Keratinocyte (primary cell): ENCODE measurements at regions not wholly inside any gene's neighbourhood (a gene's known extent, or its start where the extent isn't known, plus 50 kb on each side); places are given as distances from the start of the nearest gene placed in this dataset.

Experiments
- EZH2 ChIP-seq: IDR thresholded peaks from one replicate; pipeline ENCODE4 v1.6.1; 2012; ENCODE audit warnings: inconsistent platforms, mild to moderate bottlenecking, low read length, moderate library complexity
- TF ChIP-seq, protein P1 (sequence below), 3 experiments: IDR thresholded peaks in 1 of 3; conservative IDR thresholded peaks in 1 of 3; optimal IDR thresholded peaks in 1 of 3; 2 replicates in 2 of 3; 3 replicates in 1 of 3; pipeline versions ENCODE3 to v1.5.1; 2011; ENCODE audit warnings: low read length in 3 of 3, mild to moderate bottlenecking in 3 of 3, moderate library complexity in 2 of 3, control low read depth in 1 of 3, inconsistent platforms in 1 of 3; ENCODE audit not compliant: insufficient read depth in 2 of 3; ENCODE audit errors: extremely low read depth in 1 of 3

DNA sequence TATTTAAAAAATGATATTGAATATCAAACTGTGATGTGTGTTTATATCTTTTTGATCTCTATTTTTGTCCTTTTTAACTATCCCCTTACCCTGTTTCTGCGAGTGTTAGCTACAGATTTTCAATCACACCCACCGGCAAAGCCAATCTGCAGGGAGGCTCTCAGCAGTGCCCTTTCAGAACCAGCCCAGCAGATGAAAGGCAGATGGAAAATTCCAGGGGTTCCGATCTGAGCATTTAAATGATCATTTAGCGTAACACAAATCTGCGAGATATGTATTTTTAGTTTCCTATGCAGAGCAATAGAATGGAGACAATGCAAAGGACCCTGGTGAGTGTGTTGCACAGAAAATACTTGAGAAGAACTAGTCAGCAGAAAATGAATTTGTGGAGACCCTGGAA, 2170.5 kb upstream of the PIK3C3 start:
- no peak for TF ChIP-seq EZH2
- TF ChIP-seq, protein P1, sequence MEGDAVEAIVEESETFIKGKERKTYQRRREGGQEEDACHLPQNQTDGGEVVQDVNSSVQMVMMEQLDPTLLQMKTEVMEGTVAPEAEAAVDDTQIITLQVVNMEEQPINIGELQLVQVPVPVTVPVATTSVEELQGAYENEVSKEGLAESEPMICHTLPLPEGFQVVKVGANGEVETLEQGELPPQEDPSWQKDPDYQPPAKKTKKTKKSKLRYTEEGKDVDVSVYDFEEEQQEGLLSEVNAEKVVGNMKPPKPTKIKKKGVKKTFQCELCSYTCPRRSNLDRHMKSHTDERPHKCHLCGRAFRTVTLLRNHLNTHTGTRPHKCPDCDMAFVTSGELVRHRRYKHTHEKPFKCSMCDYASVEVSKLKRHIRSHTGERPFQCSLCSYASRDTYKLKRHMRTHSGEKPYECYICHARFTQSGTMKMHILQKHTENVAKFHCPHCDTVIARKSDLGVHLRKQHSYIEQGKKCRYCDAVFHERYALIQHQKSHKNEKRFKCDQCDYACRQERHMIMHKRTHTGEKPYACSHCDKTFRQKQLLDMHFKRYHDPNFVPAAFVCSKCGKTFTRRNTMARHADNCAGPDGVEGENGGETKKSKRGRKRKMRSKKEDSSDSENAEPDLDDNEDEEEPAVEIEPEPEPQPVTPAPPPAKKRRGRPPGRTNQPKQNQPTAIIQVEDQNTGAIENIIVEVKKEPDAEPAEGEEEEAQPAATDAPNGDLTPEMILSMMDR (optimal IDR thresholded peaks at IDR 0.05 in 1 of 3, IDR thresholded peaks at IDR 0.05 in 1 of 3, conservative IDR thresholded peaks at IDR 0.05 in 1 of 3; ENCODE audit: extremely low read depth in 1 of 3, insufficient read depth in 2 of 3, low read length in 3 of 3): no peak
